Neural progenitor cell (in vitro differentiated cells): ENCODE measurements at regions not wholly inside any gene's neighbourhood (a gene's known extent, or its start where the extent isn't known, plus 50 kb on each side); places are given as distances from the start of the nearest gene placed in this dataset.

Source experiments
- DNase-seq: peaks from one replicate; pipeline ENCODE4 v3.0.0-alpha.2; 2016; ENCODE audit warnings: low spot score
- H2AFZ ChIP-seq: fragments of 200-600 bp; sonication (generic); replicated peaks from 2 replicates; pipeline ENCODE4 v1.6.1; 2016; ENCODE audit warnings: antibody characterized with exemption
- H3F3A ChIP-seq: fragments of 200-600 bp; sonication (generic); 2 replicates; pipeline ENCODE4 v1.6.1; 2016; ENCODE audit warnings: antibody characterized with exemption, low read depth
- H3K27ac ChIP-seq: fragments of 200-600 bp; sonication (generic); 2 replicates; pipeline ENCODE4 v1.5.1; 2016; ENCODE audit warnings: mild to moderate bottlenecking
- H3K27me3 ChIP-seq: fragments of 200-600 bp; sonication (generic); 2 replicates; pipeline ENCODE4 v1.6.1; 2016; ENCODE audit warnings: mild to moderate bottlenecking, moderate library complexity
- H3K36me3 ChIP-seq: fragments of 200-600 bp; sonication (generic); 2 replicates; pipeline ENCODE4 v1.5.1; 2016
- H3K4me1 ChIP-seq: fragments of 200-600 bp; sonication (generic); 2 replicates; pipeline ENCODE4 v1.6.1; 2016; ENCODE audit warnings: mixed run types
- H3K4me2 ChIP-seq: fragments of 200-600 bp; sonication (generic); 2 replicates; pipeline ENCODE4 v1.6.1; 2016
- H3K4me3 ChIP-seq: fragments of 200-600 bp; sonication (generic); 2 replicates; pipeline ENCODE4 v1.5.1; 2016
- H3K79me2 ChIP-seq: fragments of 200-600 bp; sonication (generic); 2 replicates; pipeline ENCODE4 v1.6.1; 2016; ENCODE audit warnings: low read depth
- H3K9ac ChIP-seq: fragments of 200-600 bp; sonication (generic); 2 replicates; pipeline ENCODE4 v1.6.1; 2016
- H3K9me3 ChIP-seq: fragments of 200-600 bp; sonication (generic); 2 replicates; pipeline ENCODE4 v1.5.1; 2016; ENCODE audit warnings: low read depth
- H4K20me1 ChIP-seq: fragments of 200-600 bp; sonication (generic); 2 replicates; pipeline ENCODE4 v1.6.1; 2016; ENCODE audit warnings: low read depth
- H3K27ac Mint-ChIP-seq: 3 replicates; pipeline ENCODE4 v1.8.0; 2021; ENCODE audit warnings: mixed read lengths
- H3K27me3 Mint-ChIP-seq: 2 replicates; pipeline ENCODE4 v1.8.0; 2022; ENCODE audit warnings: low read depth, mild to moderate bottlenecking, inconsistent platforms, moderate library complexity, mixed read lengths; ENCODE audit not compliant: insufficient read depth
- H3K36me3 Mint-ChIP-seq: 3 replicates; pipeline ENCODE4 v1.8.0; 2021; ENCODE audit warnings: mixed read lengths
- H3K4me1 Mint-ChIP-seq: 3 replicates; pipeline ENCODE4 v1.8.0; 2021; ENCODE audit warnings: mixed read lengths
- H3K4me3 Mint-ChIP-seq: 3 replicates; pipeline ENCODE4 v1.8.0; 2021; ENCODE audit warnings: mild to moderate bottlenecking, moderate library complexity, mixed read lengths
- H3K9me3 Mint-ChIP-seq: 3 replicates; pipeline ENCODE4 v1.8.0; 2020; ENCODE audit warnings: mixed read lengths
- CTCF ChIP-seq: fragments of 200-600 bp; sonication (generic); IDR thresholded peaks from 2 replicates; pipeline ENCODE4 v1.5.1; 2017; ENCODE audit warnings: antibody characterized with exemption, mild to moderate bottlenecking
- EZH2 ChIP-seq: fragments of 200-600 bp; sonication (generic); IDR thresholded peaks from 2 replicates; pipeline ENCODE4 v1.6.1; 2017; ENCODE audit warnings: antibody characterized with exemption, mild to moderate bottlenecking, moderate library complexity
- EZH2phosphoT487 ChIP-seq: fragments of 200-600 bp; sonication (generic); IDR thresholded peaks from 2 replicates; pipeline ENCODE4 v1.6.1; 2017; ENCODE audit warnings: antibody characterized with exemption

- Histone ChIP-seq H3K4me3 (no peak overlapping the region), H3K4me2 (no peak overlapping the region), H3K27me3 (no peaks in the 10 kb centered on the region), H3K79me2 (no peaks in the 10 kb centered on the region), H3K9ac (no peak overlapping the region), H3K4me1 (no peaks in the 10 kb centered on the region), H2AFZ (no peak overlapping the region), H3K9me3 (no peaks in the 10 kb centered on the region), H4K20me1 (no peaks in the 10 kb centered on the region), H3F3A (no peaks in the 10 kb centered on the region), H3K27ac (no peak overlapping the region), H3K36me3 (no peaks in the 10 kb centered on the region)
- no peaks in the 10 kb centered on the region for H3K36me3 Mint-ChIP-seq
- H3K4me3 Mint-ChIP-seq = no peak overlapping the region
- TF ChIP-seq EZH2 (no peak), EZH2phosphoT487 (no peak), CTCF (no peak)
- H3K9me3 Mint-ChIP-seq = no peaks in the 10 kb centered on the region
- no peak for DNase-seq
- H3K27me3 Mint-ChIP-seq = no peaks in the 10 kb centered on the region
- H3K27ac Mint-ChIP-seq = no peak overlapping the region
- no peaks in the 10 kb centered on the region for H3K4me1 Mint-ChIP-seq
Observed at GRCh38 chr5:106673941-106674340, 996.8 kb downstream of the EFNA5 start.

GRCh38 chr5:106661866-106662265 lies 1008.9 kb downstream of the EFNA5 start:
- Histone ChIP-seq H3K4me3 (no peak overlapping the region), H3K36me3 (no peaks in the 10 kb centered on the region), H3K4me1 (no peaks in the 10 kb centered on the region), H3K27me3 (no peaks in the 10 kb centered on the region), H2AFZ (no peak overlapping the region), H4K20me1 (no peaks in the 10 kb centered on the region), H3K9me3 (no peaks in the 10 kb centered on the region), H3K79me2 (no peaks in the 10 kb centered on the region), H3K9ac (no peak overlapping the region), H3K27ac (no peak overlapping the region), H3K4me2 (no peak overlapping the region), H3F3A (no peaks in the 10 kb centered on the region)
- H3K27me3 Mint-ChIP-seq = no peaks in the 10 kb centered on the region
- H3K4me1 Mint-ChIP-seq = no peaks in the 10 kb centered on the region
- H3K4me3 Mint-ChIP-seq = no peak overlapping the region
- no peak for DNase-seq
- TF ChIP-seq EZH2 = no peak
- no peak for TF ChIP-seq CTCF
- no peak for TF ChIP-seq EZH2phosphoT487
- no peaks in the 10 kb centered on the region for H3K36me3 Mint-ChIP-seq
- no peak overlapping the region for H3K27ac Mint-ChIP-seq
- H3K9me3 Mint-ChIP-seq = no peaks in the 10 kb centered on the region

GRCh38 chr5:106660681-106661080 lies 1010.1 kb downstream of the EFNA5 start:
- TF ChIP-seq CTCF (no peak), EZH2 (no peak), EZH2phosphoT487 (no peak)
- H3K79me2 ChIP-seq = no peaks in the 10 kb centered on the region
- H2AFZ ChIP-seq = no peak overlapping the region
- no peaks in the 10 kb centered on the region for H3F3A ChIP-seq
- H3K9ac ChIP-seq = no peak overlapping the region
- H3K4me3 Mint-ChIP-seq = no peak overlapping the region
- H3K4me3 ChIP-seq = no peak overlapping the region
- no peaks in the 10 kb centered on the region for H3K36me3 Mint-ChIP-seq
- DNase-seq = no peak
- no peaks in the 10 kb centered on the region for H3K4me1 ChIP-seq
- no peaks in the 10 kb centered on the region for H3K27me3 ChIP-seq
- H3K27ac ChIP-seq = no peak overlapping the region
- H3K4me1 Mint-ChIP-seq = no peaks in the 10 kb centered on the region
- no peaks in the 10 kb centered on the region for H3K9me3 Mint-ChIP-seq
- no peaks in the 10 kb centered on the region for H3K36me3 ChIP-seq
- no peak overlapping the region for H3K27ac Mint-ChIP-seq
- no peaks in the 10 kb centered on the region for H3K9me3 ChIP-seq
- H3K4me2 ChIP-seq = no peak overlapping the region
- H3K27me3 Mint-ChIP-seq = no peaks in the 10 kb centered on the region
- H4K20me1 ChIP-seq = no peaks in the 10 kb centered on the region

- Histone ChIP-seq H3K9me3 (peaks cover 4% of the 10 kb centered on the region), H3K27ac (no peak overlapping the region), H3K4me1 (no peaks in the 10 kb centered on the region), H3K9ac (no peak overlapping the region), H3K27me3 (no peaks in the 10 kb centered on the region), H3K4me2 (no peak overlapping the region), H3K79me2 (no peaks in the 10 kb centered on the region), H4K20me1 (no peaks in the 10 kb centered on the region), H2AFZ (no peak overlapping the region), H3K4me3 (no peak overlapping the region), H3K36me3 (no peaks in the 10 kb centered on the region), H3F3A (no peaks in the 10 kb centered on the region)
- TF ChIP-seq EZH2phosphoT487 = no peak
- Mint-ChIP-seq H3K36me3 (no peaks in the 10 kb centered on the region), H3K27ac (no peak overlapping the region), H3K9me3 (peaks cover 12% of the 10 kb centered on the region), H3K27me3 (no peaks in the 10 kb centered on the region), H3K4me3 (no peak overlapping the region), H3K4me1 (no peaks in the 10 kb centered on the region)
- no peak for DNase-seq
Observed at GRCh38 chr5:106658150-106658549, 1012.6 kb downstream of the EFNA5 start.
